NOMO-1 treated with dmso at 0.1 percent for 144 hours (cell line): ENCODE measurements at regions not wholly inside any gene's neighbourhood (a gene's known extent, or its start where the extent isn't known, plus 50 kb on each side); places are given as distances from the start of the nearest gene placed in this dataset.

Source experiments
- DNase-seq: peaks from one replicate; lab custom pipeline; 2025; ENCODE audit not compliant: unreplicated experiment; lab: John Stamatoyannopoulos, UW

DNA sequence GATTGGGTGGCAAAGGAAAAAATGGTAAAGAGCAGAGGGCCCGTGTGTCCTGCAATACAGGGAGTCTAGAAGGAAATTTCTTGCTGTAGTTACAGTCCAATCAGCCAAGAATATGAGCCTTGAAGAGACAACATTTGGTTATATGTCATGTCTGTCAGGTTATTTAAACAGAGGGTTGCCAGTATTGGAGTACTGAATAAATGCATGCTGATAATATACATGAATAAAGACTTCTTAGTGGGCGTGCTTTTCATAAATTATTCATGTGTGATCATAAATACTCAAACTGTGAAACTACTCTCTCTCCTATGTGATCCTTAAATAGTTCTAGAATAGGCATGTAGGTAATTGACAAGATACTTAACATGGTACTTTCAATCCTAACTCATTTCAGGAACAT is 249.0 kb downstream of the CRPPA start:
- no peak for DNase-seq

DNA sequence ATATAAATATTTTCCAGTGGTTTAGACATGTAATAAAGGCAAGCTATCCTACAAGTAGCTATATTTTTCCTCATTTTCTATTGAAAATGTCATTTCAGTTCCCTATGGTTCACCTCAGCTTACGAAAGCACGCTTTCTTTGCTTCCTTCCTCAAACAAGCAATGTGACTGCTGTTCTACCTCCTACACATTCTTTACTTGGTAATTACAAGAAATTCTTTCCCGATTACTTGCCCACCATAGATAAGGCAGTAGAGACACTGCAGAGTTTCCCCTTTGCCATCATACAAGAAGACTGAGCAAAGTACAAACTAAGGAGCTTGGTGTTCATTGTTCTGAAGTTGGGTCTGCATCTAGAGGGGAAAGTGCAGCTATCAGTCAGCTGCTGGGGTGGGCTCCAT is 249.4 kb downstream of the CRPPA start:
- peak; percentile 1 for DNase-seq

DNA sequence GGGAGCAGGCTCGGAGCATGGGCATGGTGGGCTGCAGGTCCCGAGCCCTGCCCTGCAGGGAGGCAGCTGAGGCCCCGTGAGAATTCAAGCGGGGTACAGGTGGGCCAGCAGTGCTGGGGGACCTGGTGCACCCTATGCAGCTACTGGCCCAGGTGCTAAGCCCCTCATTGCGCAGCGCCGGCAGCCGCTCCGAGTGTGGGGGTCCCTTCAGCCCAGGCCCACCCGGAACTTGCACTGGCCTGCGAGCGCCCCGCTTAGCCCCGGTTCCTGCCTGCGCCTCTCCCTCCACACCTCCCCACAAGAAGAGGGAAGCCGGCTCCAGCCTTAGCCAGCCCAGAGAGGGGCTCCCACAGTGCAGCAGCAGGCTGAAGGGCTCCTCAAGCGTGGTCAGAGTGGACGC is 250.7 kb downstream of the CRPPA start:
- no peak for DNase-seq

DNA sequence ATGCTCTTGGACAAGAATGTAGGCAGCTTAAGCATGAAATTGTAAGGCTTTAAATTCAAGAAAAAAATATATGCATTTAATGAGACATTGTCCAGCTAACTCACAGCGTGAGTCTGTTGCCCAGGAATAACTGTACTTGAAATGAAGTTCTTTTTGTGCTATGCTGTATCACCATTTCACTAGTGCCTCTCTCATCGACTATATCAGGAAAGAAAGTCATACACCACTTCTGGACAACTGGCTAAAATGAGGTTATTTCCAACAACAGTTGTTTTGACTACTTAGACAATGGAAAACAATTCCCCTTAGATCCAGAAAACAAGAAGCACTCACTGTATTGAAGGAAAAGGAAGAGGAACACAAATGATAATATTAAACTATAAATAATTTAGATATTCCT is 251.8 kb downstream of the CRPPA start:
- no peak for DNase-seq

DNA sequence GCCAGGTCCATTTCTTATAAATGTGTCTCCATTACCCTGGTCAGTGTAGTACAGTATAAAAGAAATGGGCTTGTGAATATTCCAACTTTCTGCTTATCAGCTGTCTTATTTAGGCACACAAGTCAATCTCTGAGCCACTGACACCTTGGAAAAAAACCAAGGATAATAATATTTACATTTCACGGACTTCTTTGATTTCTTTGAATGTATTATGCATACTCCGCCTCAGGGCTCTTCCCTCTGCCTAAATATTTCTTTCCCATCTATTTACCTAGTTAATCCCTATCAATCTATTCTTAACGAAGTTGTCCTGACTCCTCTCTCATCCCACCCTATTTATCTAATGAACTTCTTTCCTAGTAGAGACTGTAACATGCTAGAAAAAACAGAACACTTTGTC is 253.8 kb downstream of the CRPPA start:
- no peak for DNase-seq

DNA sequence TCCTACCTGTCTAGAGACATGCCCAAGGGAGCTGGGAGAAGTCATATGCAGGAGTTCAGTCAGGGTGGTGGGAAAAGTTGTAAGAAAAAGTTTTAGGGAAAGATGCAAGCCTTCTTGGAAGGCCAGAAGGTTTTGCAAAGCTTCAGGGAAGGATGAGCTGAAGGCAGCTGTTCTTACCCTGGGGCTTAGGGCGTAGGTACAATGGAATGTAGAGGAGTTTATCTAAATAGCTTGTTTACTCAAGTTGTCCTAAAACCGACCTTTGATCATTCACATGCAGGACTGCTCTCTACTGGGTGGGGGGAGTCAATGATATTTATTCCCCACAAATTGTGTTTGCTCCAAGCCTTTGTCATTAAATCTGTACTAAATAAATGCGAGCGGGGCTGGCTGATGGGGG is 277.0 kb downstream of the CRPPA start:
- no peak for DNase-seq

DNA sequence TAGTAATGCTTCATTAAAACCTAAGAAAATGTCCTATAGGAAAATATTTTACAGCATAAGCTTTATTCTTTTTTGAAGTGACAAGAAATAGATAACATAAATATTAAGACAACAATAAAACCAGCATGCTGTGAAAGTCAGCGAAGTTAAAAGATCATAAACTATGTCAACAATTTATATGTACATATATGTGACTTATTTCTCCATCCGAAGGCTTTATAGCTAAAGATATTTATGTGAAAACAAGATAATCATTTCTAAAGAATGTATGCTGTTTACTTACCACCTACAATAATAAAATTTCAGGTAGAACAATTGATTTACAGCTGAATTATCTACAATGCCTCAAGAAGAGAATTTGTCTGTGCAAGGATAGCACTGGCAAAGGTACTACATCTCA is 283.4 kb downstream of the CRPPA start:
- no peak for DNase-seq

DNA sequence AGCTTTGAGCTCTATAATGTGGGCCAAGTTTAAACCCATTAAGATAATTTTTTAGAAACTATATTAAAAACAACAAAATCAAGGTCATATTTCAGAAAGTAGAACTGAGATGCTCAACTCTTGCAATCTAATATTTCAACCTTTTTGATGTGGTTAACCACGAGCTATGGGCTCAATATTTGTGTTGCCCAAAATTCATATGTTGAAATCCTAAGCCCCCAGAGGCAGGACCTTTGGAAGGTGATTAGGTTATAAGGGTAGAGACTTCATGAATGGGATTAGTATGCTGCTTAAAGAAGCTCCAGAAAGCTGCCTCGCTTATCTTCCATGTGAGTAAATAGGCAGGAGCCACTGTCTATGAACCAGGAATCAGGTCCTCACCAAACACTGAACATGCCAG is 284.4 kb downstream of the CRPPA start:
- DNase-seq = no peak

DNA sequence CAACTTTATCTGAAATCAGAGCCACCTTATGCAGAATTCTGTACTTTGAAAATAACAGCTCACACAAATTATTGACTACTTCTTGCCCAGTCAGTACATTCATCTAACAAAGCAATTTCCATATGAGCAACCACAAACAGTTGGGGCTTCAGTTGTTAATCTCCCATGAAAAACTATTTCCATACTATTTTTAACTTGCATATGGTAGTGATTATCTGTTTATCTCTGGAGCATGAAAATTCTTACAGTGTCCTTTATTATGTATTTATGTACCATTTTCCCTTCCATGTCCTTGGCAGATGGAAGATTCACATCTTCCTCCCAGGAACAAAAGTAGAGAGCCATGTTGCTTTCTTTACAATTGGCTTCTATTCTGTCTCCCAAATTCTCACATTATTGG is 285.7 kb downstream of the CRPPA start:
- no peak for DNase-seq

DNA sequence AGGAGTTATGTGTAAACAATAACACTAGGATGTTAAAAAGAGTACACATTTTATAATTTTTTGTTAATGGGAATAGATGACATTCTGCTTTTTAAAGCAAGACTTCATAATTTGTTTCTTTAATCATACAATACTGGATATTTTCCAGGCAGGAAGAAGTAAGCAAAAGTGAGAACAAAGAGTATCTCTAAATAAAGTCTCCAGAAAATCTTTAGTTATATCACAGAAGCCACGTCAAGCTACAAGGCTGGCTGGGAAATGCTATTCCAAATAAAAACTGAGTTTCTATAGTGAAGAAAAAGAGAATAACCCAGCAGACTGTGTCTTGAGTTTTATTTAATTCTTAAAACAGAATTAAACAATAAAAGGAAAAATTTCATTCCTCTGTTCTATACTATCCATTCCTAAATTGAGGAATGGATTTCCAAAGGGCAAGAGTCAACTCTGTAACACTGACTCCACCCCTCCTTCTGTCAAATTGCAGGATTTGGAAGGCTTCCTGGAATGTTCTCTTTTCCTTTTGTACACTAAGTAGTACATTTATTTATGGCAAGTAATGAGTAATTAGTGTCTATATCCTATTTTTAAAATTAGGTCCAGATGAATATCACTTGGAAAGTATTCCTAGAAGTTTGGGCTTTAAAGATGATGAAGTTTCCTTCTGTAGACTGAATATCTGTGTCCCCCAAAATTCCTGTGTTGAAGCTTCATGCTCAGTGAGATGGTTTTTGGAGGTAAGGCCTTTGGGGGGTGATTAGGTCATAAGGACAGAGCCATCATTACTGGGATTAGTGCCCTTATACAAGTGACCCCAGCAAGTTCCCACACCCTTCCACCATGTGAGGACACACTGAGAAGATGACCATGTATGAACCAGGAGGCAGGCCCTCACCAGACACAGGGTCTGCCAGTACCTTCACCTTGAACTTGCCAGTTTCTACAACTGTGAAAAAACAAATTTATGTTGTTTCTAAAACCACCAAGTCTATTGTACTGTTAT is 290.9 kb downstream of the CRPPA start:
- DNase-seq = no peak

DNA sequence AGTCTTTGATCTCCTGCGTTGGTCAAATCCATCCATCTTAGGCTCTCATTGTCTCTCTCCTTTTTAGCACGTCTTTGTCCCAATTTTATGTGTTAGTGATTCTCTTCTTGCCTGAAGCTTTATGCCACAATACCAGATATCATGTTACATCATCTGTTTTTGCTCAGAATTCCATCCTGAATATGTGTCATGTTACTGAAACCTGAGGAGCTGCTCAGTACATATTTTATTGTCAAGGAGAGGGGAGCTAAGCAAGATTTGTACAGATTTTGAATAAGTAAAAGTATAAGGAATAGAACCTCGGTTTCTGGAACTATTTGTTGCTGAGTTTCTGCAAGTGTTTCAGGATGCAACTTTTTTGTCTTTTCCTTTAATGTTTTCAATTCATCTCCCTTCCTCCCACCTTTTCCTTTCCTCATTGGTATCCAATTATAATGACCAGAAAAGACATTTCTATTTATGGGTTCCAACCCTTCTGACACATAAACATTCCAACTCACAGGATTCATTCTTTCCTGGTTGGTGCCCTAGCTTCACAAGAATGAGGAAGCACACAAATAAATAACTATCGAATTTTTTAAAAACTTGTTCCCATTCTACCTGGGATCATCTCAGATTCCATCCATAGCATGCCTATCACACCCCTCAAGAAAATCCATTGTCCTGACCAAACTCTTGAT is 291.8 kb downstream of the CRPPA start:
- DNase-seq = no peak

DNA sequence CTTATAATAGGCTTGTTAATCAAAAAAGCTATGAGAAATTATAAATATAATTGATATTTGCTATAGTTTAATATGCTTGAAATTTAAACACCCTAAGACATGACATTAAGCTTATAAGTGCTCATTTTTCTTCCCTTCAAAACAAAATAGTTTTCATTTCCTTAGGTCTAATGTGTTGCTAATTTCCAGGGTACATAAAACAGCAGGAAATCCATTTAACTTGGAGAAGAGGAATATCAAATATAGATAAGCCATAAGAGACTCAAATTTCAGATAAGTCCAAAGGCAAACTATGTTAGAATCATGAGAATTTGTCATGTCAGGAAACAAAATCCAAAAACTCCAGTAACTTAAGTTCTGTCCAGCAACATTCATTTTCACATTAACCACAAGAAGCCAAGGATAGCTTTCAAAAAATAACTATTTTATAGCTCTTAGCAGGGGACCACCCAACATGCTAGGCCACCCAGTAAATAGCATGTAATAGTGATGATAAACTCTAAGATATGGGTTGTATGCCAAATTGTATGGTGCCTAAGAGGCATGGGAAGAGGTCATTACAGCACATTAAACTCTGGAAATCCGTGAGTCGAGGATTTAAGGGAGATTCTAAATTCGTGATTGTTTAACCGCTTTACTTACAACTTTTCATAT is 298.1 kb downstream of the CRPPA start:
- DNase-seq = no peak

DNA sequence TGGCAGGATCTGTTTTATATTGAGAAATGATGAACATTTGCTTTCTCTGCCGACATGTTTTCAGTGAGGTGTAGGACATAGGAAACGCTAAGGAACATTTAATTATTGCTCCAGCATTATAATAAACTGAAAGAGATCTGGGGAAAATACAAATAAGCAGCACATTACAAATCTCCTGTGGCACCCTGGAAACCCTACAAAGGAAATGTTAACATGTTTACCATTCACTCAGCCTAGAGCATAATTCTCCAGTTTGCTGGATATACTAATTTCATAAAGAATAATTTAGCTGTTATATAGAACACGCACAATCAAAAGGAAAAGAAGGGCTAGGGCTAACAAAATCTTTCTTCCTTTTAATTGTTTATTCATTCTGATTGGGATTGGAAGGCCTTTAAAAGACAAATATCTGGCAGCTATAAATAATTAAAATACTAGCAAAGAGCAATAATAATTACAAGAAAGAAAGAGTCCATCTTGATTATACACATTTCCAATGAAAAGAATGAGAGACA is 299.4 kb downstream of the CRPPA start:
- no peak for DNase-seq

DNA sequence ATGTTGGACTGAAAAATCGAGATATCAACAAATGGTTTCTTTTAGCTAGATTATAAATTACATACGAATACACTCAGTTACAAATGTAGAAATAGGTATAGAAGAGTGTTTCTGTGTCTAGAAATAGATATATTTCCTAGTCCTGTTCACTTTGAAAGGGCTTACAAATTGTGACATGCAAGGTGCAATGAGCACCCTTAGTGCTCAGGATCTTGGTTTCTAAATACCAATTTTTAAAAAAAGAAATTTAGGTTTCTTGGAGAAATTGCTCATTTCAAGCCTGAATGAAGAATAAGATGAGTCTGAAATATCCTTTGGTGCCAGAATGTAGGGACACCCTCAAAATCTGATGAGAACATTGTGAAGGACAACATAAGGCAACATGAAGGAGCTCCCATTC is 306.0 kb downstream of the CRPPA start:
- DNase-seq = no peak

DNA sequence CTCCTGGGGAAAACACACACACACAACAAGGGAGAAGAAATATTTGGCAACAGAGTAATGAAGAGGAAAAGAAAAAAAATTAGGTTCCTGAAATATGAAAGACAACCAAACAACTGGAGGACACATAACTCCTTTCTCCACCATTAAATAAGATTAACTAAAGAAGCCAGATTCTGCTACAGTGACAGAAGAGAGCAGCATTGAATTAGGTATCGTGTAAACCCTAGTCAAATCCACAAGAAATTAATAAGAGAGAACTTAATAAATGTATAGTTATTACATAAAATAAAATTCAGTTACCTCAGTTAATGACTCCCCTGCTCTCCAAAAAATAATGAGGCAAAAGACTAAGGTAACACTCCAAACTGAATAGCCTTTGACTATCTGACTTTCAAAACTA is 306.7 kb downstream of the CRPPA start:
- no peak for DNase-seq

DNA sequence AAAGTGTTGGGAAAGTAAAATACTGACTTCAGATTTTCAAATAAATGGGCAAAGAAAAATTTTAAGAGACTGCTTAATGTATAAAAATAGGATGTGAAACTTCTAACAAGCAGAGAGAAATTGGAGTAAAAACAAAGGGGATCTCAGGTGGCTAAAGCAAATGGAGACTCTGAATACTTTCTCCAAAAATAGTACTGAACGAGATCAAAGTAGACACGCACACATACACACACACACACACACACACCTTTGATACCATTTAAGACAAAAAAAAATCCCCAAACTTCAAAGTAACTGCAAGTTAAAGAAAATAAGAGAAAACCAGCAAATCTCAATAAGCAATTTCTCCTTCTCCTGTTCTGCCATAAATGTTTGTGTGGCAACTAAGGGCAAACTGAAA is 307.3 kb downstream of the CRPPA start:
- no peak for DNase-seq

DNA sequence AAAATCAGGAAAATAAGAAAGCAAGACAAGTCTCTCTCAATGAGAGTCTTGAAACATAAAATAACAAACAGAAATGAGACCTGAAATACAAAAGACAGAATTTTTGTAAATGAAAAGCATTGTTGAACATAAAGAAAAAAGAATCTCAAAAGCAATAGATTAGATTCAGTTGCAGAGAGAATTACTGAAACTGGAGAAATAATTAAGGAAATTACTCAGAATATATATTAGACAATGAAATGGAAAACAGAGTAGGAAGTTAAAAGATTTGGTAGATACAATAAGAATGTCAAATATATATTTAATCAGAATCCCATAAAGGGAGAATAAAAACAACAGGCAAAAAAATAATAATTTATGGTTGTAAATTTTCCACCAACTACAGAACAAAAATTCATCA is 308.3 kb downstream of the CRPPA start:
- DNase-seq = no peak

DNA sequence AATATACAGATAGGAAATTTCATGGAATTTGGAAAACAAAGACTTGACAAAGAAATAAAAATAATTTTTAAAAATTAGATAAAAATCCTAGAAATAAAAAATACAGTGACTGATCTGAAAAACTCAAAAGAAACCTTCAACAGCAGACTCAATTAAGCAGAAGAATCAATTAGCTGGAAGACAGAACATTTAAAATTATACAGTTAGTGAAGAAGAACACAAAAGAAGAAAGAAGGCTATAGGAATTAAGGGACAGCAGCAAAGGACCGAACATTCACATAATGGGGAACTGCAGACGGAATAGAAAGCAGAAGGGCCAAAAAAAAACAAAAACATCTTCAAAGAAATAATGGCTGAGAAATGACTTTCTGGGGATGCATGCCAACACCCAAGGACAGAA is 314.5 kb downstream of the CRPPA start:
- DNase-seq = no peak

DNA sequence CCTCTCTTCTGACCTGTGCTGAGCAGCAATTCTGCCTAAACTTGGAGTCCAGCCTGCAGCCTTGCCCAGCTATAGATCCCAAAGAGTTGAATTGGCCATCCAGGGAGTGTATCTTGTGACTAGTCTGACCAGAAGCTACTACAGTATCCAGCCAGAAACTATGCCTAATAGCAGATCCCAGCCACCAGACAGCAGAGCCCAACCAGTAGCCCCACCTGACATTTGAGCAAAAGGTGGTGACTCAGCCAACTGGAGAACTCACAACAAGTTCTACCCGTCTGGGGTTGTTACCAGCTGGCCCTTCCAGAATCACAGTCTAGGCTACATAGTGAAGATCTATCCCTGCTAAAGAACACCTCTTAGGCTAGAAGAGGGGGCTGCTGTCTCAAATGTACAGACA is 315.0 kb downstream of the CRPPA start:
- DNase-seq = no peak

DNA sequence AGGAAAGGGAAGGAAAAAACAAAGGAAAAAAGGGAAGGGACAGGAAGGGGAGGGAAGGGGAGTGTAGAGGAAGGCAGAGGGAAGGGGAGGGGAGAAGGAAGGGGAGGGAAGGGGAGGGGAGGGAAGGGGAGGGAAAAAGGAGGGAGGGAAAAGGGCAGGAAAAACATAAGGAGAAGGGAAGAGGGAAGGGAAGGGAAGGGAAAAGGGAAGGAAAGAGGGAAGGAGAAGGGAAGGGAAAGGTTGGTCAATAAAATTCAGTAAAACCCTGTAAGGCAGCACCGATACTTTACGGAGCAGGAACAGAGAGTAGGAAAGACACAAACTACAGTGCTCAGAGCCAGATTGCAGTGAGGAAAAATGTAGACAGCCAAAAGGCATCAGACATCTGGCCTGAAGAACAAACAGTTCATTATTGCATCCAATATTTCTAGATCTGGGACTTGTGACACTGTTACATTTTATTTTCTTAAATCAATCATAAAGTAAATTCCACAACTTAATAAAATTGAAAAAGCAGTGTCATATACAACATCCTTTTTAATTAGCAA is 322.0 kb downstream of the CRPPA start:
- no peak for DNase-seq

DNA sequence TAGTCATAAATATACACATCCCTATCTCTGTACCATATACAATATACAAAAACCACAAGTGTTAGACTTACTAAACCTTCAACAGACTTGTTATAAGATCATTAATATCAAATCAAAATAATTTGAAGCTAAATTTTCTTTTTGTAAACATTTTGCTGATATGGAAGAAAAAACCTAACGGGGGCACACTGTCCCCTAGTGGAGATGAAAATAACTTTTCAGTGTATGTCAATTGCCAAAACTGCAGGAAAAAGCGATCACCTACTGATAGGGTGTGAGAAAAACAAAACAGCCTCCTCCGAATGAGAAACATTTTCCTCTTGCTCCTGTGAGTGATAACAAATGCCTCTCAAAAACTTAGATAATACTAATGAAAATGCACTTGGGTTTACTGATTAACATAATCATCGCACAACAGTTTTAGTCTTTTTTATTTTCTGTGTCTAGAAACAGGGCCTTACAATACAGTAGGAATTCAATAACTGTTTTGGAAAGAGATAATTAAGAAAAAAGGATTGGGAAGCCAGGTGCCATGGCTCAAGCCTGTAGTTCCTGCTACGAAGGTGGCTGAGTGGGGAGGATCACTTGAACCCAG is 322.7 kb downstream of the CRPPA start:
- DNase-seq = no peak
